ENCODE measurements at regions not wholly inside any gene's neighbourhood (a gene's known extent, or its start where the extent isn't known, plus 50 kb on each side); places are given as distances from the start of the nearest gene placed in this dataset.

GRCh38 chr4:79472693-79473438, 64.8 kb upstream of the GK2 start:
- no peak for TF ChIP-seq CTCF (conservative IDR thresholded peaks at IDR 0.05; ENCODE audit: low read depth, low read length)
- TF ChIP-seq EZH2 (IDR thresholded peaks at IDR 0.05; ENCODE audit: borderline replicate concordance, low read depth, low read length, poor library complexity, severe bottlenecking) = no peak

Data from A673 (cell line).